ENCODE measurements at regions not wholly inside any gene's neighbourhood (a gene's known extent, or its start where the extent isn't known, plus 50 kb on each side); places are given as distances from the start of the nearest gene placed in this dataset.

GRCh38 chrX:144798972-144799371, 448.3 kb upstream of the SPANXN1 start:
- no peak for TF ChIP-seq POLR2A (IDR thresholded peaks at IDR 0.05; ENCODE audit: extremely low read depth, insufficient read length)
- TF ChIP-seq MAX (IDR thresholded peaks at IDR 0.05; ENCODE audit: low read depth, low read length) = no peak
- TF ChIP-seq CTCF (IDR thresholded peaks at IDR 0.05; ENCODE audit: low read depth, low read length) = no peak
- no peak for TF ChIP-seq MYC (IDR thresholded peaks at IDR 0.05; ENCODE audit: low read depth, low read length)
- DNase-seq (ENCODE audit: low read depth) = no peak
- H3K4me3 ChIP-seq (ENCODE audit: low read depth, low read length) = no peak overlapping the region

GRCh38 chrX:144801786-144802185, 445.5 kb upstream of the SPANXN1 start:
- TF ChIP-seq CTCF (IDR thresholded peaks at IDR 0.05; ENCODE audit: low read depth, low read length) = no peak
- TF ChIP-seq MYC (IDR thresholded peaks at IDR 0.05; ENCODE audit: low read depth, low read length) = no peak
- no peak for DNase-seq (ENCODE audit: low read depth)
- H3K4me3 ChIP-seq (ENCODE audit: low read depth, low read length) = no peak overlapping the region

DNA sequence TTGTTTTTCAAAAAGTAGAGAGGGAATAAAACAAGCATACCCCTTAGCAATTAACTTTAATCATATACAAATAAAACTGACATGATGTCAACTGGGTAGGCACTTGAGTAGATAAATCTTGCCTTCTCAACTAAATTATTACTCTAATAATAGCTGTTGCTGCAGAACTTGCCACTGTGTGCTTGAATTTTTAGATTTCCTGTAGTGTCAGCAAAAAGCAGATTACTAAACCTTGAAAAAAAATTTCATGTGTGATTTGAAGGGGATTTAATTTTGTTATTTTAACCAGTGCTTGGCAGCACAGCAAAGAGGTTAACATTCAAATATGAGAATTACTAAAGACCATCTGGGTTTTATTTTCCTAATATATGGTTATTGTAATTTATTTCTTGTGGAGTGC, 438.3 kb upstream of the SPANXN1 start:
- TF ChIP-seq POLR2A (IDR thresholded peaks at IDR 0.05; ENCODE audit: extremely low read depth, insufficient read length) (no peak), MAX (IDR thresholded peaks at IDR 0.05; ENCODE audit: low read depth, low read length) (no peak), CTCF (IDR thresholded peaks at IDR 0.05; ENCODE audit: low read depth, low read length) (no peak), MYC (IDR thresholded peaks at IDR 0.05; ENCODE audit: low read depth, low read length) (no peak)
- no peak for DNase-seq (ENCODE audit: low read depth)
- no peak overlapping the region for H3K4me3 ChIP-seq (ENCODE audit: low read depth, low read length)

DNA sequence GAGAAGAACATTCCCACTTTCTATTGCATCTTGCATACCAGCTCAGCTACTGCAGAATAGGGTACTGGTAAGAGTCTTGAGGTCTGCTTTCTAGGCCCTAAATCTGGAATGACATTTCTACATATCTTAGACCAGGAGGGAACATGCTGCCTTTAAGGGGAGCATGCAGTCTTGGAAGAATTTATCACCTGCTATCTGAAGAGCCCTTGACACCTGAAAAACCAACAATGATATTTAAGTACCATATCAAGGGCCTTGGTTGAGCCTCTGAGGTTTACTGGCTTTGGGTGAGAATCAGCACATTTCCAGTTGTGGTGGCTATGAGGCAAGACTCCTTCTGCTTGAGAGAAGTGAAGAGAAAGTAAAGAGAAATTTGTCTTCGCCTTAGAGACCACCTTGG, 436.8 kb upstream of the SPANXN1 start:
- no peak overlapping the region for H3K4me3 ChIP-seq (ENCODE audit: low read depth, low read length)
- no peak for TF ChIP-seq MAX (IDR thresholded peaks at IDR 0.05; ENCODE audit: low read depth, low read length)
- no peak for DNase-seq (ENCODE audit: low read depth)

DNA sequence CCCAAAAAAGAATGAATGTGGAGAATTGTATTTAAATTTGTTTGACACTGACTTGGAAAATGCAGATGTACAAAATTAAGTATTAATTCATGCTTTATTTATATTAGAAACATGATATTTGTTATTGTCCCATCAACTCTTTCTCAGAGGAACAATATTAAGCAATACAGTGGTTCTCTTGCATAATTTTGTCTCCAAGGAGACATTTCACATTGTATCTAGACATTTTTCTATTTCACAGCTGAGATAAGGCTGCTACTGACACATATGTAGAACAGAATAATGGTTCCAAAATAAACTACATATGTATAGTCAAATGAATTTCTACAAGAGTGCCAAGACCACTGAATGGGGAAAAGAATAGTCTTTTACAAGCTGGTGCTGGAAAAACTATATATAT, 427.9 kb upstream of the SPANXN1 start:
- H3K4me3 ChIP-seq (ENCODE audit: low read depth, low read length) = no peak overlapping the region
- no peak for DNase-seq (ENCODE audit: low read depth)
- no peak for TF ChIP-seq CTCF (IDR thresholded peaks at IDR 0.05; ENCODE audit: low read depth, low read length)
- no peak for TF ChIP-seq POLR2A (IDR thresholded peaks at IDR 0.05; ENCODE audit: extremely low read depth, insufficient read length)
- TF ChIP-seq MAX (IDR thresholded peaks at IDR 0.05; ENCODE audit: low read depth, low read length) = no peak
- no peak for TF ChIP-seq MYC (IDR thresholded peaks at IDR 0.05; ENCODE audit: low read depth, low read length)

DNA sequence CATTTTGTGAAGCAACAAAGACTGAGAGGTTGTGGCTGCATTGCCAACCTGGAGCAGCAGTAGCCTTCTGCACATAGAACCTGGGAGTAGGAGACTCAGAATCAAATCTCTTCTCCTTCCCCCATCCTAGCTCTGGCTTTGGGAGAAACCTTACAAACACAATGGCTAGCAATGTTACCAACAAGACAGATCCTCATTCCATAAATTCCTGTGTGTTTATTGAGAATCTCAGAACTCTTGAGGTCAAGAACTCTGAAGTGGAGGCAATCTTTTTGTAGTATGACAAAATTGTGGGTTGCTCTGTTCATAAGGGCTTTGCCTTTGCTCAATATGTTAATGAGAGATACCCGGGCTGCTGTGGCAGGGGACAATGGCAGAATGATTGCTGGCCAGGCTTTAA, 406.7 kb upstream of the SPANXN1 start:
- no peak for TF ChIP-seq MAX (IDR thresholded peaks at IDR 0.05; ENCODE audit: low read depth, low read length)
- TF ChIP-seq MYC (IDR thresholded peaks at IDR 0.05; ENCODE audit: low read depth, low read length) = no peak
- no peak for TF ChIP-seq POLR2A (IDR thresholded peaks at IDR 0.05; ENCODE audit: extremely low read depth, insufficient read length)
- no peak for TF ChIP-seq CTCF (IDR thresholded peaks at IDR 0.05; ENCODE audit: low read depth, low read length)
- H3K4me3 ChIP-seq (ENCODE audit: low read depth, low read length) = no peak overlapping the region
- no peak for DNase-seq (ENCODE audit: low read depth)

All from NB4 (cell line).